Small intestine (tissue), 7 donors: ENCODE measurements at regions not wholly inside any gene's neighbourhood (a gene's known extent, or its start where the extent isn't known, plus 50 kb on each side); places are given as distances from the start of the nearest gene placed in this dataset.

Experiments
- DNase-seq, 2 donors: peaks; one replicate each; pipeline versions ENCODE4 v3.0.0 to v3.0.0-alpha.2; 2013
- FAIRE-seq: peaks from 2 replicates; lab custom pipeline; 2012; peaks lifted over from hg19 to GRCh38; lab: Jason Lieb, UNC
- H3K27ac ChIP-seq, 3 donors: one replicate each; pipeline ENCODE4 v1.5.1; 2013; ENCODE audit warnings: low read length in 2 of 3, mild to moderate bottlenecking in 2 of 3, control low read depth in 1 of 3, inconsistent platforms in 1 of 3, low read depth in 1 of 3, moderate library complexity in 1 of 3
- H3K27me3 ChIP-seq, 3 donors: one replicate each; pipeline ENCODE4 v1.6.1; 2013; ENCODE audit warnings: low read length in 3 of 3, inconsistent platforms in 1 of 3; ENCODE audit not compliant: control insufficient read depth in 3 of 3, insufficient read depth in 3 of 3
- H3K36me3 ChIP-seq, 3 donors: one replicate each; pipeline ENCODE4 v1.6.1; 2013; ENCODE audit warnings: low read length in 3 of 3, inconsistent platforms in 1 of 3, low read depth in 1 of 3, mild to moderate bottlenecking in 1 of 3, moderate library complexity in 1 of 3; ENCODE audit not compliant: control insufficient read depth in 3 of 3, insufficient read depth in 2 of 3
- H3K4me1 ChIP-seq, 3 donors: one replicate each; pipeline ENCODE4 v1.6.1; 2013; ENCODE audit warnings: low read length in 2 of 3, inconsistent platforms in 1 of 3, low read depth in 1 of 3, mild to moderate bottlenecking in 1 of 3, moderate library complexity in 1 of 3; ENCODE audit not compliant: control insufficient read depth in 3 of 3, insufficient read depth in 2 of 3
- H3K4me3 ChIP-seq, 3 donors: one replicate each; pipeline ENCODE4 v1.5.1; 2013; ENCODE audit warnings: low read length in 3 of 3, control low read depth in 1 of 3, inconsistent platforms in 1 of 3, low read depth in 1 of 3, mild to moderate bottlenecking in 1 of 3, moderate library complexity in 1 of 3
- H3K9me3 ChIP-seq, 2 donors: one replicate each; pipeline ENCODE4 v1.6.1; 2013; ENCODE audit warnings: low read depth in 1 of 2, low read length in 1 of 2; ENCODE audit not compliant: control insufficient read depth in 2 of 2, insufficient read depth in 1 of 2
- WGBS, 3 donors: extraction: QIAGEN DNeasy Blood & Tissue Kit; methylation state at CpG; one replicate each; pipeline ENCODE4 v1.1.7; 2013; 5-methylcytosine and 5-hydroxymethylcytosine counted together
- donor health status: healthy with polysubstance abuse.
- donor health status: control.
- donor health status: control.
- donor health status: Bipolar disorder and iron deficiency.
- donor health status: healthy.

DNA sequence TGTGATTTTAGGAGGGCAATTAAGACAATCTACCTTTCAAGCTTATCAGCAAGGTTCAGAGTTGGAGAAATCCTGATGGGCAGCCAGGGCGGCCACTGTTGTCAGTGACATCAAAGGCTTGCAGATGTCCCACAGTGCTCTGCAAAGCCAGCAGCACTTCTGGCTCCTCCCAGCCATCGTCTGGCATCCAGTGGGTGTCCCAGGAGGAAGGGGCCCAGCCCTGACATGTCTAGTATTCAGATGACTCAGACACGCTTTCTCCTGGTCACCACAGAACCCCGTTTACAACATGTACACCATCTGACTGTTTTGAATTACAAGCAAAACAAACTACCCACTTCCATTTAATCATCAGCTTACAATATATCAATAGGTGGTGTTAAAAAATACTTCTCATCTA, 61.4 kb downstream of the CYRIA start:
- no peaks in the 10 kb centered on the region for H3K36me3 ChIP-seq
- DNase-seq = no peak
- H3K27ac ChIP-seq = no peak overlapping the region
- 47 to 66% (median 59%) methylated on average over 4 of the region's 4 CpGs for WGBS, 3 donors
- H3K9me3 ChIP-seq = no peaks in the 10 kb centered on the region
- peaks cover 0 to 3% (median 0%) of the 10 kb centered on the region in 3 donors for H3K27me3 ChIP-seq
- no peak for FAIRE-seq
- no peak overlapping the region for H3K4me3 ChIP-seq
- no peaks in the 10 kb centered on the region for H3K4me1 ChIP-seq

DNA sequence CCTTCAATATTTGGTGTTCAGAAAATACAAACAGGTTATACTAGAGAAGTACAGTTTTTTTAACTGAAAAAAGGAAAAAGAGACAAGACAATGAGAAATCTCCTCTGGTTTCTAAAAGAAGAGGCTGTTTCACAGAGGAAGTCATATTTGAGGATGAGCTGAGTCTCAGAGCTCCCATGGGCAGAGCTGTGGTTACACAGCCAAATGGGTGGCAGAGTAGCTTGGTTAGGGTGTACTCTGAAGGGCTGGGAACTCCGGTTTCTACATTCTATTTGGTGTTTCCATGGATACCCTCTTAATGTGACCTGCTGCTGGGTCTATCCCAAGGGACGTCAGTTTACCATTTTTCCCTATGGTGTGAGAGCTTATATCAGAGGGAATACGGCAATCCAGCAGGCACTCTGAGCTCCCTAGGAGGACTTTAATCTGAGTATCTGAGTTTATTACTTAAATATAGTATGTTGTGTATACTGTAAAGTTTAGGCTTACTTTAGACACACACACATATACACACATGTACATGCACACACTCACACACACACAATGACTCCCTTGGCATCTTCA, 74.2 kb downstream of the CYRIA start:
- WGBS, 3 donors = 55 to 80% (median 62%) methylated on average over 3 of the region's 3 CpGs
- no peaks in the 10 kb centered on the region for H3K36me3 ChIP-seq
- no peak for FAIRE-seq

DNA sequence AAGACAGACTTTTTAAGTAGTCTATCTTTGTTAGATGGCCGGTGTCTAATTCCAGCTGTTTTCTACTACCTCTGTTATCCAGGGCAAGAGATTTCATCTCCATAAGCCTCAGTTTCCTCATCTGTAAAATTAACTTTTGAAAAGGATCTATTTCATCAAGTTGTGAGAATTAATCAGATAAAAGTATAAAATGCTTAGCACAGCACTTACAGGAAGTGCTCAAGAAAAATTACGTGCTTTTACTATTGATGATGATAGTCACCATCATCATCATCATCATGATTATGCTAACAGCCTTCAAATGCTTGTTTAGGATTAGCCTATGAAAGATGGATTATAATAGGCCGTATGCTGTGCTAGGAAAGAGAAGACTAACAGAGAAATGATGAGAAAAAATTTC, 76.2 kb downstream of the CYRIA start:
- Histone ChIP-seq H3K9me3 (no peaks in the 10 kb centered on the region), H3K36me3 (no peaks in the 10 kb centered on the region), H3K4me3 (no peak overlapping the region), H3K27me3 (no peaks in the 10 kb centered on the region), H3K4me1 (no peaks in the 10 kb centered on the region), H3K27ac (no peak overlapping the region)
- 76 to 78% (median 76%) methylated on average over 3 of the region's 3 CpGs for WGBS, 3 donors
- no peak for FAIRE-seq
- no peak for DNase-seq

More for the DNA sequence above, 74.2 kb downstream of the CYRIA start:
- H3K27ac ChIP-seq = no peak overlapping the region
- no peak overlapping the region for H3K4me3 ChIP-seq
- H3K9me3 ChIP-seq = no peaks in the 10 kb centered on the region
- DNase-seq = no peak
- no peaks in the 10 kb centered on the region for H3K4me1 ChIP-seq
- H3K27me3 ChIP-seq = no peaks in the 10 kb centered on the region

DNA sequence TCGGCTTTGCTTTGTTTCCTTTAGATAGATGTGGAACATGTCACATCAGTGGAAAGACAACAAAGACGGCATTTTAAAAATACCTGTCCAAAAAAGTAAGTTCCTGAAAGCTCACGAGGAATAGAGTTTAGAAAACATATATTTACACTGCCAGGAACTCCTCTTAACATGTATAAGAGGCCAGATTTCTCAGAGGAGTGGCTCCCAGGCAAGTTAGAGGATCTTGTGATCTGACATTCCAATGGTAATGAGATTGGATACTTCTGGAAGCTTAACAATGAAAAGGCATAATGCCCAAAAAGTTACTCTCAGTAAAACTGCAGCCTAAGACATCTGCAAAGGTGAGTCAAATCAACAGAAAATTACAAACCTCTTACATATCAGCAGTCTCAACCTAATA, 77.1 kb downstream of the CYRIA start:
- 55 to 76% (median 61%) methylated on average over 3 of the region's 3 CpGs for WGBS, 3 donors
- Histone ChIP-seq H3K4me3 (no peak overlapping the region), H3K9me3 (no peaks in the 10 kb centered on the region), H3K27ac (no peak overlapping the region), H3K4me1 (no peaks in the 10 kb centered on the region), H3K27me3 (no peaks in the 10 kb centered on the region), H3K36me3 (no peaks in the 10 kb centered on the region)
- FAIRE-seq (no peak), DNase-seq (no peak)

DNA sequence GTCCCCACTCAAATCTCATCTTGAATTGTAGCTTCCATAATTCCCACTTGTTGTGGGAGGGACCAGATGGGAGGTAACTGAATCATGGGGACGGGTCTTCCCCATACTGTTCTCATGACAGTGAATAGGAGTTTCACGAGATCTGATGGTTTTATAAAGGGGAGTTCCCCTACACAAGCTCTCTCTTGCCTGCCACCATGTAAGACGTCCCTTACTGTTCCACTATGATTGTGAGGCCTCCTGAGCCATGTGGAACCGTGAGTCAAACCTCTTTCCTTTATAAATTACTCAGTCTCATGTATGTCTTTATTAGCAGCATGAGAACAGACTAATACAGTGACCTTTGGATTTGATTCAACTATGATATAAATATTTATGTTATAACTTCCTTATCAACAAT, 78.0 kb downstream of the CYRIA start:
- Histone ChIP-seq H3K9me3 (no peaks in the 10 kb centered on the region), H3K36me3 (no peaks in the 10 kb centered on the region), H3K27ac (no peak overlapping the region), H3K27me3 (no peaks in the 10 kb centered on the region), H3K4me3 (no peak overlapping the region), H3K4me1 (no peaks in the 10 kb centered on the region)
- FAIRE-seq (no peak), DNase-seq (no peak)
- WGBS, 3 donors = 34 to 59% (median 41%) methylated on average over 4 of the region's 4 CpGs

DNA sequence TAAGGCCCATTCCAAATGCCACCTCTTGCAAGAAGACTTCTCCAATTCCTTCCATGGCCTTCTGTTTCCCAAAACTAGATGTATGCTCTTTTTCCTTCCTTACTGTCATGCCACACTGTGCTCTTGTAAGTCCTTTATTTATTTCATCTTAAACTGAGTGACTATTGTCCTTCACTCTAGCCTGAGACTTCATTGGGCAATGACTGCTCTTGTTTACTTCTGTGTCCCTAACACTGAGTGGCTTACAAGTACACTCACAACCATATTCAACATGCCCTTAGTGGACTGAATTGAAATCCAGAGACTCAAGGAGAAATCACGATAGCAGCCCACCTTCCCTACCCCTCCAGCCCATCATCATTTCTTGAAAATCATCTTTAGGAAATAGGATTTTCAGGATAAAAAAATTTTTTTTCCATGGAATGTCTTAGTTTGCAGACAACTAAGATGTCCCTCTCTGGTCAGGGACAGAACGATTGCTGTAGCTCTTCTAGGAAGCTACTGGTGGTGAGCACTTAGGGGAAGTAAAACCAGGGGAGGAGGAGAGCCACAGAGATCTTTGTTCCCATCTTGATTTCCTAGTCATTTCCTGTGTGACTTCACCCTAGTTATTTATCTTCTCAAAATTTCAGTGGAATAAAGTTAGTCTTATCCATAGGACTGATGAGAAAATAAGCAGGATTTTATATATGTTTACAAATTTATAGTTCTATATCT, 80.7 kb downstream of the CYRIA start:
- H3K4me3 ChIP-seq = no peak overlapping the region
- 68 to 75% (median 69%) methylated on average over 2 of the region's 2 CpGs for WGBS, 3 donors
- H3K9me3 ChIP-seq = no peaks in the 10 kb centered on the region
- no peaks in the 10 kb centered on the region for H3K27me3 ChIP-seq
- H3K27ac ChIP-seq = no peak overlapping the region
- FAIRE-seq (no peak), DNase-seq (no peak)
- no peaks in the 10 kb centered on the region for H3K4me1 ChIP-seq
- H3K36me3 ChIP-seq = no peaks in the 10 kb centered on the region

DNA sequence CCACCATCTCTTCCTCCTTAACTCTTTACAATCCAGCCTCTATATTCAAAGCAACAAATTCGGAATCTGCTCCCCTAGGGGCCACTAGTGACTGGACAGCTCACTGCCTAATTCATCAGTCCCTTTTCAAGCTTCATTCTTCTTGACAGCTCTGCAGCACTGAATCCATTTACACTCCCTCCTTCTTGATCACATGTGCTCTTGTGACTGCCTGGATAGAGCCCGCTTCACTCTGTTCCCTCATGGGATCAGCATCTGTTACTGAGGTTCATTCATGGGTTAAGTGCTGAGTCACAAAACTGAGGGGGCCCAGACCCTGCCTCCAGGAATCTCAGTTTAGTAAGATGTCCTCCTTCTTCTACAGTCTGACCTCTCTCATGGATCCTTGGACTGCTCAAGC, 81.5 kb downstream of the CYRIA start:
- no peaks in the 10 kb centered on the region for H3K27me3 ChIP-seq
- H3K4me3 ChIP-seq = no peak overlapping the region
- WGBS, 3 donors = 61 to 80% (median 73%) methylated on average over 2 of the region's 2 CpGs
- FAIRE-seq = no peak
- no peaks in the 10 kb centered on the region for H3K36me3 ChIP-seq
- no peaks in the 10 kb centered on the region for H3K4me1 ChIP-seq
- no peak overlapping the region for H3K27ac ChIP-seq
- no peak for DNase-seq
- no peaks in the 10 kb centered on the region for H3K9me3 ChIP-seq

DNA sequence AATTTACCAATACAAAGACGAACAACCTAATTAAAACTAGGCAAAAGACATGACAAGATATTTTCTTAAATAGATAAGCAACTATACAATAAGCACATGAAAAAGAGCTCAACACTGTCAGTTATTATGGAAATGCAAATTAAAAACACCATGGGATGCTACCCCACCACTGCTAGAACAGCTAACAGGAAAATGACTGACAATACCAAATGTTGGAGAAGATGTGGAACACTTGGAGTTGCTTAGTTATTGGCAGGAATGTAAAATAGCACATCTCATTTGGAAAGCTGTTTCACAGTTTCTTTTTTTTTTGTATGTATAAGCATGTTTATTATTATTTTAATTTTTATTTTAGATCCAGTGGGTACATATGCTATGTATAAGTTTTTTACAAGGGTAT, 84.4 kb downstream of the CYRIA start:
- Histone ChIP-seq H3K36me3 (no peaks in the 10 kb centered on the region), H3K9me3 (no peaks in the 10 kb centered on the region), H3K27ac (no peak overlapping the region), H3K27me3 (no peaks in the 10 kb centered on the region), H3K4me1 (no peaks in the 10 kb centered on the region), H3K4me3 (no peak overlapping the region)
- no peak for DNase-seq
- no peak for FAIRE-seq
- 85 to 93% (median 93%) methylated on average over 1 of the region's 1 CpG for WGBS, 3 donors

DNA sequence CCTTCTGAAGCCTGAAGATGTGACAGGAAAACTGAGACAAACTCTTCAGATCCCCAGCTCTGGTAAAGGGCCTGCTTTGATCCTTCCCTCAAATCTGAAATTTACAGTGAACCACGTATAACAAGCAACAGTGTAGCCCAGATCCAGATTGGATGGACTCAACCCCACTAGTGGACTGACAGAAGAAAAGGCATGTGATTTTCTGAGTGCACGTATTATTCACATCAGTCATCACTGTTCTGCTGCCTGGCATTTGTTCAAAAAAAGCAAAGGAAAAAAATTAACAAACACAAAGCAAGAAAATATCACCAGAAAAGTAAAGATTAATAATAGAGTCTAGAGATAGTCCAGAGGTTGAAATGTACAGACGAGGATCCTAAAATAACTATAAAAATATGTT, 87.6 kb downstream of the CYRIA start:
- FAIRE-seq = no peak
- Histone ChIP-seq H3K27me3 (no peaks in the 10 kb centered on the region), H3K36me3 (no peaks in the 10 kb centered on the region), H3K9me3 (peaks cover 0 to 10% of the 10 kb centered on the region in 2 donors), H3K4me1 (no peaks in the 10 kb centered on the region), H3K4me3 (no peak overlapping the region), H3K27ac (no peak overlapping the region)
- no peak for DNase-seq
- 61 to 80% (median 69%) methylated on average over 3 of the region's 3 CpGs for WGBS, 3 donors
